ENCODE measurements at regions not wholly inside any gene's neighbourhood (a gene's known extent, or its start where the extent isn't known, plus 50 kb on each side); places are given as distances from the start of the nearest gene placed in this dataset.

GRCh38 chr7:46163246-46163645 lies 242.2 kb upstream of the IGFBP3 start:
- no peak for DNase-seq (ENCODE audit: low spot score)

DNA sequence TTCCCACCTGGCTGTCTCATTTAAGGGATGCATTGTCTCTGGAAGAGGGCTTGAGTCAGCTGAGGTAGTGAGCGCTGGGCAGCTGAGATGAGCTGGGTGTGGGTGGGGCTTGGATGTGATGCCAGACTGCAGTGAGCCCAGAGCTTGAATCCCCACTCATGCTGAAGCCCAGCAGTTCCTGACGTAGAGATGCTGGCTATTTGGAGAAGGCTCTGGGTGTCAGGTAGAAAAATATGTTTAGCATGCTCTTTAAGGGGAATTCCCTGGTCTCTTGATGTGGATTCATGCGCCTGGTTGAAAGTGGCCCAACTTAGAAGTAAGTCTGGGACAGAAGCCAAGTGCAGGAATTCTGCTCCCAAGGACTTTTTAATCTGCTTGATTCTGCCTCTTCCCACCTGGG lies 241.5 kb upstream of the IGFBP3 start:
- no peak for DNase-seq (ENCODE audit: low spot score)

- no peak for DNase-seq (ENCODE audit: low spot score)
Measured at GRCh38 chr7:46160861-46161260, 239.8 kb upstream of the IGFBP3 start.

DNA sequence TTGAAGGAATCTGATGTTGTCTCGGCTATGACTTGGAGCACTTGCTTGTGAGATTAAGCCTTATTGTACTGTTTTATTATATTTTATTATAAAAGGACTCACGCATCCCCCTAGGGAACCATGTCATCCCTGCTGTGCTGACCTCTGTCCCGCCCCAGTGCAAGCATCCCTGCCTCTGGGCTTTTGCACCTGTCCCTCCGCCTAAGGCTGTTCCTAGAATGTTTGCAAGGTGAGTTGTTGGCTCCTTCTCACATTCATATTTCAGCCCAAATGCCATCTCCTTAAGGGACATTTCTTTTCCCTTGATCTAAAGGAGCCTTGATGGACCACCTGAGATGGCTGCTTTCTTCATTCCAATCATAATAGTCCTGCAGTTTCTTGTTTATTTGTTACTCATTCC lies 236.9 kb upstream of the IGFBP3 start:
- no peak for DNase-seq (ENCODE audit: low spot score)

GRCh38 chr7:46157404-46157803 lies 236.3 kb upstream of the IGFBP3 start:
- DNase-seq (ENCODE audit: low spot score): no peak

GRCh38 chr7:46156853-46157252 lies 235.8 kb upstream of the IGFBP3 start:
- DNase-seq (ENCODE audit: low spot score): no peak

DNA sequence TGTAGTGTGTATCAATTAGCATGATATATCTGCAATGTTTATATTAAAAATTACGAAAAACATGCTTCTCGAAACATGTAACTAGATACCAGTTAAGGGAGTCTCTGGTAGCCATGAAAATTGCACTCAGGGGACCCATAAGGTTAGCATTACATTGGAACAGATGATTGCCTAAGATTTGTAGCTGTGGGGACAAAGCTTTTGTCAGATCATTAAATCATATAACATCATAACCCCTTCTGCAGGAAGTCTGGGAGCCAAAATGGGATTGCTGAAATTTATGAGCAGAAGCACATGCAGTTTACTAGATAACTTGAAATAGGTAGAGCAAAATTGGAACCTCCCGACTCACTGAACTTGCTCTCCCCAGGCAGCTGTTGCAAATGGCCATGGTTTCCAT lies 235.0 kb upstream of the IGFBP3 start:
- no peak for DNase-seq (ENCODE audit: low spot score)

DNA sequence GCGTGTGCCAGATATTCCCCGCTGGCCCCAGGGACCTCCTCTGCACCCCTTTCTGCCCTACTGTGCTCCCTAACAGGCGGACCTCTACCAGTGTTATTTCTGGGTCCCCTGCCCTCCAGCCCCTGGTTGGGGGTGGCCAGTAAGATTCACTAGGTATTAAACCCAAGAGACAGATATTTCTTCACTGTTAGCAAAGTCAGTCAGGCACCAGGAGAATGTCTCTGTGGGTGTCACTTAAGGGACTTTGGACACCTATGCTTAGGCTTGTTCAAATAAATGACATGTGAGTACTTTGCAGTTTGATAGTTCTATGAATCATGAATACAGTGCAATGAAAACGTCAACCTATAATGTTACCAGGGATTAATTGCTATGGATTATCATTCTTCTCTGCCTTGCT lies 234.3 kb upstream of the IGFBP3 start:
- DNase-seq (ENCODE audit: low spot score): no peak

DNA sequence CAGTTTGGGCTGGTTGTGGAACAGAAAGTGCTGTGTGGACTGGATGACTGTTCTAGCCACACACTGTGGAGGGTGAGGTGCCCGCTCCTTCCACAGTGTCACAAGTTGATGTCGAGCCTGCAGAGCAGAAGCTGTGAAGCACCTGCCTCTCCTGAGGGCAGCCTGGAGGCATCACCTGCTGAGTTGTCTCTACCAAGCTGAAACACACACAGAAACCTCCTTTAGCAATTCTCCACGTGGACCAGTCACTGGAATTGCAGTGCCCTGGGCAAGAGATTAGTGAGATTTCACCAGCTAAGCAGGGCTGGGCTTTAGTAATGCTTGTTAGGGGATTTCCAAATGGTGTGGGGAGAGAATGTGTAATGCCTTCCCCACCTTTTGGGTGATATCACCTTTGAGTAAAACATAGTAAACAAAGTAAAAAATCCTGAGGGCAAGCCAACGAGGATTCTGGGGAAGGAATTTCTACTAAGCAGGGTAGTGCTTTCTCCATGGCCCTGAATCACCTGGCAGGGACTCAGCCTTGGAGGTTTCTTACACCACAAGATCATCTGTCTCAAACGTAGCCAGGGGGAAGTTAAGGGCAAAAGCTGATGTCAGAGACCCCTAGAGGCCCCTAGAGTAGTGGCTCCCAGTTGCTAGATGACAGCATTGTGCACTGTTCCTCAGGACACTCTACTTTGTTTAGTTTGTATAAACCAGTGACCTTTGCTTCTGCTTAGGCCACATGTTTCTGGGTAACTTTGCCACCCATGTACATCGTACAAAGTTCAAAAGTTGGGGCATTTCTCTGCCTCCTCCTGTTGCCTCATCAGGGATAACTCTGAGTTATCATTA lies 233.1 kb upstream of the IGFBP3 start:
- no peak for DNase-seq (ENCODE audit: low spot score)

GRCh38 chr7:46153583-46153950 lies 232.5 kb upstream of the IGFBP3 start:
- no peak for DNase-seq (ENCODE audit: low spot score)

DNA sequence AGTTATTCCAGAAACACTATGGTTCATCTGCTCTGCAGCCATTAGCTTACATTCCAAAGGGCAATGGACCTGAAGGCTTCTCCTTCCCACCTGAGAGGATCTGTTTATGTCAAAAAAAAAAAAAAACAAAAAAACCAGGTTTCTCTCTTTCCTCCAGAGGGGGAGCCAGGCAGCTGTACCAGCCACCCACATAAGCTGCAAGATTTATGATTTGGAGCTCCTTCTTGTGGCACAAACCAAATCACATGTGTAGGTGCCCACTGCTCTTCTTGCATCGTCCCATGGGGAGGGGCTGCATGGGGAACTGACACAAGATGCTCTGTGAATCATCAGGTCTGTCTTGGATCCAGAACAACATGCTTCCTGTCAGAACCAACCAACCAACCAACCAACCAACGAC lies 231.6 kb upstream of the IGFBP3 start:
- DNase-seq (ENCODE audit: low spot score): no peak

GRCh38 chr7:46150721-46151120 lies 229.6 kb upstream of the IGFBP3 start:
- DNase-seq (ENCODE audit: low spot score): no peak

DNA sequence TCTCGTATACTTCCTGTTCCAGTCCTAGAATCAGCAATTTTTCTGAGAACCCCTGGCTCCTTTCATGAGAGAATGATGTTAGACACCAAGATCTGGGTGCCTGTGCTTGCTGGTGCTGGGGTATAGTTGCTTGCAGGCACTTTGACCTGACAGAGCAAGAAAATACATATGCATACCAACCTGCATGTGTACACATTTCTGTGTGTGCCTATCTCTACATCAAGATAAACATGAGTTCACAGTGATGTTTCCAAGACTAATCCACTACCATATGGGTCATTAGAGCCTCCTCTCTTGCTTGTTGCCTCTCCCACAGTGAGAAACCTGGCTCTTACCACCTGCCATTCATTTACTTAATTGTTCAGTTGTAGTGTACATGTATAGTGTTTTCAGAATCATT lies 229.1 kb upstream of the IGFBP3 start:
- DNase-seq (ENCODE audit: low spot score): no peak

DNA sequence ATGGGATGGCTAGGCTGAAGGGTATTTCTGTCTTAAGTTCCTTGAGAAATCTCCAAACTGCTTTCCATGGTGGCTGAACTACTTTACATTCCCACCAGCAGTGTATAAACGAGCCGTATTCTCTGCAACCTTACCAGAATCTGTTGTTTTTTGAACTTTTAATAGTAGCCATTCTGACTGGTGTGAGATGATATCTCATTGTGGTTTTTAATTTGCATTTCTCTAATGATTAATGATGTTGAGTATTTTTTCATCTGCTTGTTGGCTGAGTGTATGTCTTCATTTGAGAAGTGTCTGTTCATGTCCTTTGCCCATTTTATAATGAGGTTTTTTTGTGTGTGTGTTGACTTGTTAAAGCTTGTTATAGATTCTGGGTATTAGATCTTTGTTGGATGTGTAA lies 226.8 kb upstream of the IGFBP3 start:
- DNase-seq (ENCODE audit: low spot score): no peak

DNA sequence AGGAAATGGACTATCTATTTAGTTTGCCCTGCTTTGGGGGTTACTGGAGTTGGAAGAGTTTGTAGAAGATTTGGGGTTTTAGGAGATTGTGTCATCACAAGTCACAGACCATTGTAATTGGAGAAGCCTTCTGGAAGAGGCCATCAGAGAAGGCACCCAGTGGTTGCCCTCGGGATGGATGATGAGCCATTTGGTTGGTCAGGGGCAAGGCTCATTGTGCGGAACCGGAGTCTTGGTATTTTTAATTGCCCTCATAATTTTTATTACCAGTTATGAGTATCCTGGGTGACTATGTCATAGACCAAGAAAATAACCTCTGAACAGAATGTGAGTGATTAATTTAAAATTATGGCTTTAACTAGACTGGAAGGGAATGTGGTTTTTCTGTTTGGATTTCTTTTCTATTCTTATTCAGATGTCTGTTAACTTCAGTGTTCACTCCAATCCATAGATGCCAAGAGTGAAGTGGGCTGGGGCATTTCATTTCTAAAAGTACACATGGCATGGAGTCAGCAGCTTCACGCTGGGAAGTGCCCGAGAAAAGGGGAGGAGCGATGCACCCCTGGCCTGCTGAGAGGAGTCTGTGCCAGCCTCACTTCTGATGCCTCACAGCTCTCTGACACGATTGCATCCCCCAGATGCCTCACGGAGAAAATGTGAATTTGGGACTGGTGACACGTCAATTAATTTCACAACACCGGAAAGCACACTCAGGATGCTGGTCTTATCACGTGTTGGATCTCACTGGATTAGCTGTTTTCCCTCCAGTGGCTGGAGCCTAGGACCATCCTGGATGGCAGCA lies 225.6 kb upstream of the IGFBP3 start:
- DNase-seq (ENCODE audit: low spot score): no peak

- no peak for DNase-seq (ENCODE audit: low spot score)
Measured at GRCh38 chr7:46145412-46145811, 224.3 kb upstream of the IGFBP3 start.

GRCh38 chr7:46143949-46144917 lies 223.2 kb upstream of the IGFBP3 start:
- no peak for DNase-seq (ENCODE audit: low spot score)

DNA sequence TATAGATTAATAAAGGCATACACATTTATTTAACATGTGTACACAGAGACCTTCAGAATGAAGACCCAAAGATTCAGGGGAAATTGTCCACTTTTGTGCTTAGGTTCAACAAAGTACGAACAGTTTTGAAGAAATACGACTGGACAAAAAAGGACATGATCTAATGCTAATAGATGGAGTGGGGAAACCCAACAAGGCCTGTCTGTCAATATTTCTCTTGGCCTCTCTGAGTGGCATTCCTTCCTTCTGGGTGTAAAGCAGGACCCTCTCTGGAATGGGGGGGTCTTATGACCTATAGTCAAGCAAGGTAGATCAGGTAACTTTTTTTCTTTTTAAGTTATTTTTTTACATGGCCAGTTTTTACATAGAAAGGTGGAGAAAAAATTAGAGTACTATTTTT lies 222.3 kb upstream of the IGFBP3 start:
- DNase-seq (ENCODE audit: low spot score): no peak

DNA sequence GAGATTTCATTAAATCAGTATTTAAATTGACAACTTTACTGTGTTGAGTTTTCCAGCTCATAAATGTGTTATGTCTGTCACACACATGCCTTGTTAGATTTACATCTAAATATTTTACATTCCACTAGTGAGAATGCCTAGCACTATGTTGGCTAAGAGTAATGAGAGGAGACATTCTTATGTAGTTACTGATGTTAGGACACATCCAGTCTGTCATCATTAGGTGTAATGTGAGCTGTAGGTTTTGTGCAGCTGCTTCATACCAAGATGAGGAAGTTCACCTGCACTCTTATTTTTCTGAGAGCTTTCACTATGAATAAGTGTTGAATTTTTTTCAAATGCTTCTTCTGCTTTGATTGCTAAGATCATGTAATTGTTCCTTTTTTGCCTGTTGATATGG lies 218.0 kb upstream of the IGFBP3 start:
- DNase-seq (ENCODE audit: low spot score): no peak

DNA sequence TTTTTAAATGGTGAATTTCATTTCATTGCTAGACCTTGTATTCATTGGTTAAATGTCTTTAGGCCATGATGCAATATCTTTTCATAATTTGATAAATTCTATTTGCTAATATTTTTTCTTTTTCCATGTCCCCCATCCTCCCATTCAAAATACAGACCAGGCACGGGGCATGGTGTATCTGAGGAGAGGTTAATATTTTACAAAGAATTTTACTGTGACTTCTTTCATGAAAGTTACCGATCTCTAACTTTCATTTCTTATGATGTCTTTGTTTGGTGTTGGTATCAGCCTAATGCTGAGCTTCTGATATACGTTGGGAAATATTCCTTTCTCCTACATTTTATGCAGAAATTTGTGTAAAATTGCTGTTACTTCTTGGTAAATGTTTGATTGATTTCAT lies 216.7 kb upstream of the IGFBP3 start:
- DNase-seq (ENCODE audit: low spot score): no peak

GRCh38 chr7:46135557-46135956 lies 214.5 kb upstream of the IGFBP3 start:
- no peak for DNase-seq (ENCODE audit: low spot score)

DNA sequence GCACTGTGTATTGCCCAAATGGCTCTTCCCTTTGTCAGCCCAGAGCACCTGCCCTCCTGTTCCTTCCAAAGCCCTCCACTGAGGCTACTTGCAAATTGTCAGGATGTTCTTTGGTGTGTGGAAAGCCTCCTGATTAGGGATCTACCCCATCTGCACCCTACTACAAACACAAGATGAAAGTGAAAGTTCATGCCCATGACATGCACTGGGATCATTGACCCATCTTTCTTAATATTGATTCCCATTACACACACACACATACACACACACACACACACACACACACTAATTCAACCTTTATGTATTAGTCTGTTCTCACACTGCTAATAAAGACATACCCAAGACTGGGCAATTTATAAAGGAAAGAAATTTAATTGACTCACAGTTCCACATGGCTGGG lies 213.7 kb upstream of the IGFBP3 start:
- DNase-seq (ENCODE audit: low spot score): no peak
